ENCODE measurements at regions not wholly inside any gene's neighbourhood (a gene's known extent, or its start where the extent isn't known, plus 50 kb on each side); places are given as distances from the start of the nearest gene placed in this dataset.

DNA sequence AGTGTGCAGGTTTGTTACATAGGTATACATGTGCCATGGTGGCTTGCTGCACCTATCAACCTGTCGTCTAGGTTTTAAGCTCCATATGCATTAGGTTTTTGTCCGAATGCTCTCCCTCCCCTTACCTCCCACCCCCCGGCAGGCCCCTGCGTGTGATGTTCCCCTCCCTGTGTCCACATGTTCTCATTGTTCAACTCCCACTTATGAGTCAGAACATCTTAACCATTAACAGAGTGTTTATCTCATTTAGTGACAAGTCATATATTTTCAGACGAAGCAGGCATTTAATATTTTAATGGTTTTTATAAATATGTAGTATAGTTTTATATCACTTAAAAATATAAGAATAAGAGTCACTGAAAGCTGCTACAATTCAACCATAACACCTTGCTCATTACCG, 780.5 kb upstream of the ARGLU1 start:
- TF ChIP-seq, protein P1, sequence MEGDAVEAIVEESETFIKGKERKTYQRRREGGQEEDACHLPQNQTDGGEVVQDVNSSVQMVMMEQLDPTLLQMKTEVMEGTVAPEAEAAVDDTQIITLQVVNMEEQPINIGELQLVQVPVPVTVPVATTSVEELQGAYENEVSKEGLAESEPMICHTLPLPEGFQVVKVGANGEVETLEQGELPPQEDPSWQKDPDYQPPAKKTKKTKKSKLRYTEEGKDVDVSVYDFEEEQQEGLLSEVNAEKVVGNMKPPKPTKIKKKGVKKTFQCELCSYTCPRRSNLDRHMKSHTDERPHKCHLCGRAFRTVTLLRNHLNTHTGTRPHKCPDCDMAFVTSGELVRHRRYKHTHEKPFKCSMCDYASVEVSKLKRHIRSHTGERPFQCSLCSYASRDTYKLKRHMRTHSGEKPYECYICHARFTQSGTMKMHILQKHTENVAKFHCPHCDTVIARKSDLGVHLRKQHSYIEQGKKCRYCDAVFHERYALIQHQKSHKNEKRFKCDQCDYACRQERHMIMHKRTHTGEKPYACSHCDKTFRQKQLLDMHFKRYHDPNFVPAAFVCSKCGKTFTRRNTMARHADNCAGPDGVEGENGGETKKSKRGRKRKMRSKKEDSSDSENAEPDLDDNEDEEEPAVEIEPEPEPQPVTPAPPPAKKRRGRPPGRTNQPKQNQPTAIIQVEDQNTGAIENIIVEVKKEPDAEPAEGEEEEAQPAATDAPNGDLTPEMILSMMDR (tag by site-specific recombination; IDR thresholded peaks at IDR 0.05): no peak
- TF ChIP-seq HOXA7 (CRISPR knock-in tag; IDR thresholded peaks at IDR 0.05; ENCODE audit: borderline replicate concordance): no peak
- TF ChIP-seq YY1 (tag by site-specific recombination; IDR thresholded peaks at IDR 0.05): no peak
- TF ChIP-seq ZNF184 (tag by site-specific recombination; IDR thresholded peaks at IDR 0.05): no peak
